ENCODE measurements at regions not wholly inside any gene's neighbourhood (a gene's known extent, or its start where the extent isn't known, plus 50 kb on each side); places are given as distances from the start of the nearest gene placed in this dataset.

- no peaks in the 10 kb centered on the region for H3K36me3 Mint-ChIP-seq (ENCODE audit: low read depth)
- peak; percentile 90 for ATAC-seq
- intact Hi-C loops (cut with micrococcal nuclease) = no loop called here
- TF ChIP-seq CTCF (IDR thresholded peaks at IDR 0.05) = no peak
- peak overlapping the region; percentile 66 for H3K27ac Mint-ChIP-seq
- no peaks in the 10 kb centered on the region for H3K9me3 Mint-ChIP-seq
- peaks cover 25% of the 10 kb centered on the region for H3K4me1 Mint-ChIP-seq (ENCODE audit: low read depth)
- POLR2A ChIA-PET = no interaction called here
- DNase-seq = peak; percentile 60
- H3K27me3 Mint-ChIP-seq = no peaks in the 10 kb centered on the region
- H3K4me3 Mint-ChIP-seq = peak overlapping the region; percentile 55
- CTCF ChIA-PET = no interaction called here
Observed at GRCh38 chr2:242031481-242032019, 162.0 kb downstream of the RTP5 start.

GRCh38 chr2:242032780-242033656, 163.5 kb downstream of the RTP5 start:
- Mint-ChIP-seq H3K4me1 (ENCODE audit: low read depth) (peaks cover 25% of the 10 kb centered on the region), H3K9me3 (no peaks in the 10 kb centered on the region), H3K36me3 (ENCODE audit: low read depth) (no peaks in the 10 kb centered on the region), H3K27ac (no peak overlapping the region), H3K27me3 (no peaks in the 10 kb centered on the region), H3K4me3 (no peak overlapping the region)
- CTCF ChIA-PET = no interaction called here
- no peak for TF ChIP-seq CTCF (IDR thresholded peaks at IDR 0.05)
- DNase-seq (no peak), ATAC-seq (no peak)
- intact Hi-C loops (cut with micrococcal nuclease) = no loop called here
- POLR2A ChIA-PET = no interaction called here

GRCh38 chr2:242034138-242034537, 164.6 kb downstream of the RTP5 start:
- Mint-ChIP-seq H3K4me1 (ENCODE audit: low read depth) (peaks cover 25% of the 10 kb centered on the region), H3K4me3 (no peak overlapping the region), H3K36me3 (ENCODE audit: low read depth) (no peaks in the 10 kb centered on the region), H3K27me3 (no peaks in the 10 kb centered on the region), H3K27ac (no peak overlapping the region), H3K9me3 (no peaks in the 10 kb centered on the region)
- DNase-seq = no peak
- ChIA-PET CTCF (no interaction called here), POLR2A (no interaction called here)
- intact Hi-C loops (cut with micrococcal nuclease) = no loop called here
- no peak for ATAC-seq
- no peak for TF ChIP-seq CTCF (IDR thresholded peaks at IDR 0.05)

- Mint-ChIP-seq H3K36me3 (ENCODE audit: low read depth) (no peaks in the 10 kb centered on the region), H3K4me1 (ENCODE audit: low read depth) (peaks cover 25% of the 10 kb centered on the region), H3K27me3 (no peaks in the 10 kb centered on the region), H3K4me3 (no peak overlapping the region), H3K27ac (no peak overlapping the region), H3K9me3 (no peaks in the 10 kb centered on the region)
- intact Hi-C loops (cut with micrococcal nuclease) = no loop called here
- no peak for DNase-seq
- no peak for TF ChIP-seq CTCF (IDR thresholded peaks at IDR 0.05)
- POLR2A ChIA-PET = no interaction called here
- CTCF ChIA-PET = no interaction called here
- ATAC-seq = no peak
Observed at GRCh38 chr2:242034996-242035814, 165.7 kb downstream of the RTP5 start.

Data from activated CD8-positive, alpha-beta T cell treated with anti-CD3 and anti-CD28 coated beads for 36 hours (primary cell).